Left lobe of liver (tissue), 2 donors: ENCODE measurements at regions not wholly inside any gene's neighbourhood (a gene's known extent, or its start where the extent isn't known, plus 50 kb on each side); places are given as distances from the start of the nearest gene placed in this dataset.
"Not testable (repeated sequence)": the region's sequence is repeated elsewhere in the genome, so short reads cannot be mapped to it uniquely, and the experiment has no call there.

Experiments
- ATAC-seq: fragments of 200-7000 bp; cut with Tn5 transposase; one replicate; pipeline ENCODE4 v1.9.1; 2020; ENCODE audit warnings: mild to moderate bottlenecking, moderate library complexity
- DNase-seq: peaks from one replicate; pipeline ENCODE4 v3.0.0-alpha.2; 2020; ENCODE audit warnings: low spot score
- donor health status: DM: no; HTN: no; CAD: no; lungs with moderate emphysema.
- donor health status: DM: no; HTN: yes; CAD: no.

GRCh38 chr6:115131709-115132490 is 789.1 kb upstream of the HS3ST5 start:
- ATAC-seq (peak; percentile 21), DNase-seq (no peak)

GRCh38 chr6:115121513-115121912 is 778.7 kb upstream of the HS3ST5 start:
- not testable (repeated sequence) for DNase-seq, ATAC-seq

- DNase-seq (no peak), ATAC-seq (no peak)
Observed at GRCh38 chr6:115120391-115120790, 777.6 kb upstream of the HS3ST5 start.

GRCh38 chr6:115091461-115091860 is 748.6 kb upstream of the HS3ST5 start:
- ATAC-seq (no peak), DNase-seq (no peak)

- no peak for DNase-seq
- ATAC-seq, result no peak
Observed at GRCh38 chr6:115078555-115078954, 735.7 kb upstream of the HS3ST5 start.

GRCh38 chr6:115071962-115072361 is 729.1 kb upstream of the HS3ST5 start:
- ATAC-seq, result no peak
- DNase-seq, result no peak

- DNase-seq (no peak), ATAC-seq (no peak)
Observed at GRCh38 chr6:115067690-115068447, 725.0 kb upstream of the HS3ST5 start.

- ATAC-seq, result no peak
- no peak for DNase-seq
Observed at GRCh38 chr6:115064680-115065079, 721.9 kb upstream of the HS3ST5 start.

- ATAC-seq, result no peak
- no peak for DNase-seq
Observed at GRCh38 chr6:115060581-115060980, 717.8 kb upstream of the HS3ST5 start.

GRCh38 chr6:115058414-115059211 is 715.8 kb upstream of the HS3ST5 start:
- DNase-seq (no peak), ATAC-seq (peak; percentile 28)

GRCh38 chr6:115055579-115055978 is 712.8 kb upstream of the HS3ST5 start:
- DNase-seq (no peak), ATAC-seq (no peak)

GRCh38 chr6:115054242-115054641 is 711.4 kb upstream of the HS3ST5 start:
- not testable (repeated sequence) for ATAC-seq, DNase-seq

GRCh38 chr6:115053169-115053860 is 710.5 kb upstream of the HS3ST5 start:
- ATAC-seq (no peak), DNase-seq (no peak)

GRCh38 chr6:115016593-115016992 is 673.8 kb upstream of the HS3ST5 start:
- DNase-seq, result no peak
- ATAC-seq, result no peak

GRCh38 chr6:115004982-115005381 is 662.2 kb upstream of the HS3ST5 start:
- no peak for DNase-seq
- ATAC-seq, result no peak

GRCh38 chr6:115004204-115004603 is 661.4 kb upstream of the HS3ST5 start:
- no peak for DNase-seq
- ATAC-seq, result no peak

GRCh38 chr6:115001731-115002350 is 659.0 kb upstream of the HS3ST5 start:
- ATAC-seq (no peak), DNase-seq (no peak)

- ATAC-seq, result no peak
- DNase-seq, result no peak
Observed at GRCh38 chr6:115000736-115001135, 657.9 kb upstream of the HS3ST5 start.

- ATAC-seq, result no peak
- no peak for DNase-seq
Observed at GRCh38 chr6:114998492-114998891, 655.7 kb upstream of the HS3ST5 start.

- no peak for DNase-seq
- peak; percentile 34 for ATAC-seq
Observed at GRCh38 chr6:114997813-114998292, 655.0 kb upstream of the HS3ST5 start.
